GM21515 (cell line): ENCODE measurements at regions not wholly inside any gene's neighbourhood (a gene's known extent, or its start where the extent isn't known, plus 50 kb on each side); places are given as distances from the start of the nearest gene placed in this dataset.
"Not testable (repeated sequence)": the region's sequence is repeated elsewhere in the genome, so short reads cannot be mapped to it uniquely, and the experiment has no call there.

Experiments used
- ATAC-seq: cut with Tn5 transposase; IDR thresholded peaks from one replicate; pipeline ENCODE4 v1.9.1; 2021; ENCODE audit not compliant: unreplicated experiment

DNA sequence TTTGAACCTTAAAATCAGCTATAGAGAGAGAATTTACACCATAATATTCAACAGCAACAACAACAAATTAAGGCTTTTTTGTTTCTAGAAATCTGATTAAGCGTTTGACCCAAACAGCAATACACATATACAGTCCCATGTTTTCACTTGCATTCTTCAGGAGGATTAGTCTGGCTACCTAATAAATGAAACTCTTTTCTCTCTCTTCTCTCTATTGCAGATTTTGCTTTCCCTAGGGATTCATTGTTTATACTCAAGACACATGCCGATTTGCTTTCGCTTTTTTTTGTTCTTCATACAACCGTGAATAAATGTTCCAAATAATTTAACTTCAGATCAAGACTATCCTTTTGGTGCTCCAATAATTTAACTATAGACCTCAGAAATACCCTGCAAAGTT lies 162.4 kb upstream of the PTBP2 start:
- no peak for ATAC-seq

DNA sequence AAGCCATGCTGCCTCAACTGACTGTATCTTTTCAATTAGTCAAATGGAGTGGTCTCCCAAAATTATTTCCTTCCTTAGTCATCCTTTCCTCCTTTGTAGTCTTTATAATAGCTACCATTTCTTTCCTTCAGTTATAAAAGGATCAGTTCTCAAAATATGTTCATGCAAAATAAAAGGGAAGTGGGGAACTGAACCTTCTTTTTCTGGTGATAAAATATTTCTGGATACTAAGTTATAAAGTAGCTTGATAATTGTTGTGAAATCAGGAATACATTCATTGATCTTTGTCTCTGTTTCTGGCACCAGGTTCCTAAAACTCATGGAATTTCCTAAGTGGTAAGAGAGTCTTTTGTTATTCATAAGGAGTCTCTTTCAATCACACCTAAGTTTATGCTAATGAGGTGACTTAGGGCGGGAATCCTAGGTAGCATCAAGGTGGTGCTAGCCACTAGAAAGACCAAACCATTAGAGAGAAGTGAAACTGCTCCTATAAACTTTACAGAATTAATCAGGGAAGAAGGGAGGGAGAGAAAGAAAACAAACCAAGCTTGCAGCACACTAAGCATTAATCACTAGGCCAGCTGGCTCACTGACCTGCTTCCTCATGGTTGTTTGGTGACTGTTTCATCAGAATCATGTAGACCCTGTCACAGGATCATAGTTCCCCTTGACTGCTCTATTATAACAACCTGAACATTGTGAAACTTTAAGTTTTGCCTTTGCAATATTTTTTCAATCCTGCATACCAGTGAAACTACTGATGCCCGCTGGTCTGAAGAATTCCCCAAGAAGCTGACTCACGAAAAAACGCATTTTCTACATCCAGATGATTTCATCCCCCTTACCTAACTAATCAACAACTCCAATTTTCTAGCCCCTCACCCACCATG lies 161.6 kb upstream of the PTBP2 start:
- no peak for ATAC-seq

DNA sequence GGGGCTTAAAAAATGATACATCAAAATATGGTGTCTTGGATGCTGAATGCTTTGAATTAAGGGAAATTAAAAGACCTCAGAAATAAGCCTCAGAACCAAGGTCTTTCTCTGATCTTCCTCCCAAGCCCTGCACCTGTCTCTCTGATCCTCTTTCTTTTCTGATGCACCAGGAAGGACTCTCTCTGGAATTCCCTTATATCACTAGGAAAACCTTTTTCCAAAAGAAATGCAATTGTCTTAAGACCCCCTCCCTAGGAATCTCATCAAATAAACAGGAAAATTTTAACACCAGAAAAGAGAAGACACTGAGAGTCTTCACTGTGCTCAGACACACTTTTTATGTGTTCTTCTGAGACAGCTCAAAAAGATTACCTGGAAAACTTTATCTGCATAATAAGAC lies 159.5 kb upstream of the PTBP2 start:
- ATAC-seq, result no peak

DNA sequence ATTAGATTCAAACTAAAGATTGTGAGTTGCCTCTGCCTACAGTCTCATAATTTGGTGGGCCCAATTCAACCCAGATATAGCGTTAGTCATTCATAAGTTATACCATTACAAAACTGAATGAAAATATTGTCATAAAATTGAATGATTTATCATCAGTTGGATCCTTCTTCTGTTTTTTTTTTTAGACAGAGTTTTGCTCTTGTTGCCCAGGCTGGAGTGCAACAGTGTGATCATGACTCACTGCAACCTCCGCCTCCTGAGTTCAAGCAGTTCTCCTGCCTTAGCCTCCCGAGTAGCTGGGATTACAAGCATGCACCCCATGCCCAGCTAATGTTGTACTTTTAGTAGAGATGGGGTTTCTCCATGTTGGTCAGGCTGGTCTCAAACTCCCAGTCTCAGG lies 157.2 kb upstream of the PTBP2 start:
- ATAC-seq, result not testable (repeated sequence)

DNA sequence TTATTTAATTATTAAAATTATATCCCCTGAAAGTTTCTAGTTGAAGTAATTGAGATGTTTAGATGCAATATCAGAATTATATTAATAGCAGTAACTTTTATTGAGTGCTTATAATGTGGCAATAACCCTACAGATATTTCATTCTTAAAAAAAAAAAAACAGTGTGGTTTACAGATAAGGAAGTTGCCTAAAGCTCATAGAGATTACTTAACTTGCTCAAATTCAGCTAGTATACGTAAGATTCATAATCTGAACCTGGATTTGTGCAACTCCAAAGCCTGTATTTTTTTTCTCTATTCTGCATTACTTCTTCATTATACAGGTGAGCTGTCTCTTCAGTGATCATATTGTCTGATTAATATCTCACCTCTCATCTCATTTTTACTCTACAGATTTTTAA lies 156.0 kb upstream of the PTBP2 start:
- ATAC-seq, result no peak

DNA sequence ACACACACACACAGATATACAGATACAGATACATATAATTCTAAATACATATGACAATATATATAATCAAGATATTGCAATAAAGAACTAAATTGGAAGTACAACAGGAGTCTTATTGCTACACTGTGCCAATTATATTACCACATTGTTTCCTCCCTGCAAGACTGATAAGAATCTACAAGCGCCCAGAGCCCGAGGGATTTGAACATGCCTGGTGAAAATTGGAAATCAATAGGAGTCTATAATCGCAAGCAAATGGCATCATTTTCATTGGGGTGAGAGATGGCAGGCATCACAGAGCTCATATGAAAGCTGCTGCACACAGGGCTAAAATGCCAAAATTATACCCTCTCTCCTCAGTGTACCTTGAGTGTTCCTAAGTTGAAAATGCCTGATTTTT lies 152.9 kb upstream of the PTBP2 start:
- ATAC-seq, result no peak

DNA sequence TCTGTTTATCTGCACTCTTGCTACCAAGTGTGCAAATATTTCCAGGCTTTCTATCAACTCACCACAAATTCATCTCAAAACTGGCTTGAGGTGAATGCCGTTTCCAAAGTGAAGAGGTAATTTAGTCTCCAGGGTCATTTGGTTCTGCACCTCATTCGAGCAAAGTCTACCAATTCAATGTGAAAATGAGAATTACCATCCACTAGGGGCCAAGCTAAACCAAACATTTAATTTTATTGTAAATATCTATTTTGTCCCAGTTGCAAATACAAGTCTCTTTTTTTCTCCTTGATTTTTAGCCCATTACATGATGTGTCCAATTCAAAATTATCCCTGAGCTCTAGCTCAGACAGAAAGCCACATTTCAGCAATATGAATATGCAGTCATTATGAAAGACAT lies 152.3 kb upstream of the PTBP2 start:
- no peak for ATAC-seq

DNA sequence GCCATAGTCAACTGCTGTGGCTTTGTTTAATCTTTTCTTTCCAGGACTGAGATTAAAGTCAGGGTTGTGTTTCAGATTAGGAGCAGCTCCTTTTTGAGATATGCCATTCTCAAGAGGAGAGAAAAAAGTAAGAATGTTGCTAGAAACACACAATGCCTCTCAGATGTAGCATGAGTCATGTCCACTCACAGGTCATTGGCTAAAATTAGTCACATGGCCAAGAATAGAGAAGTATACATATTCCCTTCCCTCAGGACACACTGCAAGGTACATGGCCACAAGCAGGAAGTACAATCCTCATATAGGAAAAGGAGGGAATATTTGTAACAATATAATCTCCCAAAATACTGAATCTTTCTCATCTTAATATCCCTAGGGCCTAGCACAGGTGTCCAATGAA lies 141.9 kb upstream of the PTBP2 start:
- ATAC-seq, result no peak

DNA sequence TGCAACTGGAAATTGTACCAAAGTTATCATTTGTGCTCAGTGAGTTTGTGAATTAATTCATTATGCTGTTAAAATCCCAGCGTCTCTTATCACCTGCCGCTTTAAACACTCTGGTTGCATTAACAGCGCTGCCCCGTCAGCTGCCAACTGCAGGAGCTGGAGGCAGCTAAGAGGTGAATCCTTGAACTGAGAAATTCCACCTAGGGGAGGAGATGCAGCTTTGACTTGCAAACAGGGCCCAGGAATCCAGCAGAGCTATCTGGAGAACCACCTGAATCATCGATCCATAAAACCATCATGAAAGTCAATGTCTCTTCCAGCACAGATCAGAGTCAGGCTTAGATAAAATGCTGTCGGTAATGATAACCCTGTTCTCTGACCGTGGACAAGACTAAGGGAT lies 140.7 kb upstream of the PTBP2 start:
- no peak for ATAC-seq

DNA sequence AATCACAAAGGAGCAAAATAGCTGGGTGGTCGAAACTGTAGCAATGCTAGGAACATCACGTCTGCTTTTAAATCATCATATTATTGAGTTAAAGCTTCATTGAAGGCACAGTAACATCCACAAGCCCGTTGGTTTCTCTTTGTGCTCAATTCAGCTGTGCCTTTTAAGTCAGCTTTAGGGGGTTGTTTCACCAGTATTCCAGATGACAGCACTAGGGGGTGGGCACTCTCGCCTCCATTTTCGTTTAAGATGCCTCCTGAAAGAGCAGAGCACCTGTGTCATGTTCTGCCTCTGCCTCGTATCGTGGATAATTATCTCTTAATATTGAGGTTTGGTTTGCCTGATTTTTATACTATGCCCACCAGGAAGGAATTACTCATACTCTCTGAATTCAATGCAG lies 139.8 kb upstream of the PTBP2 start:
- no peak for ATAC-seq

DNA sequence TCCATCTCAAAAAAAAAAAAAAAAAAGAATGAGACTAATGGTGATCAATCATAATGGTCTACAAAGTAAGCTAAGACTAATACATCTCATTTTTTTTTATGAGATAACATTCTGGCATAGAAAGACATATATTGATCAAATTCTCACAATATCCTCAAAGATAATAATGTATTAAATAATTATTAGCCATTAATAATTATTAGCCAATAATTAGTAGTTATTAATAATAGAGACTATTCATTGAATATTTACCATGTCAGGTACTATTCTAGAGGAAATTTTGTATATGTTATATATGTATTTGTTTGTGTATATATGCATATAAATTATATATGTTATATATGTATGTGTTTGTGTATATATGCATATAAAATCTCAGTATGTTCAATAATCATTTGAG lies 137.7 kb upstream of the PTBP2 start:
- ATAC-seq, result no peak

DNA sequence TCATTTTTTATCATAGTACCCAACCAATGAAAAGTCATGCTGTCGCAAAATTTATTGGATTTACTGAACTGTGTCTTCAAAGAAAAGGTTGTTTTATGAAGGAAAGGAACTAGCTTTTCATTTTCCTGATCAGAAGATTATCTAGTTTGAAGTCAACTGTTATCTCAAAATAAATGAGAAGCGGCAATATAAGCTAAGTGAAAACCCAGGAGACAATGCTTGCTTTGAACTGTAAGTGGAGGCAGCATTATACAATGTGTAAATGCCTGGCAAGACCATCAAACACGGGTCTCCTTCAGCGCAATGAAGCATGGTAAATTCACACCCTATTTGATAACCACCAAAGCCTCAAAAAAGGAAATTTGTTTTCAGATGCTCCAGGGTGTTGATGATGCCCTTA lies 134.4 kb upstream of the PTBP2 start:
- ATAC-seq, result no peak

DNA sequence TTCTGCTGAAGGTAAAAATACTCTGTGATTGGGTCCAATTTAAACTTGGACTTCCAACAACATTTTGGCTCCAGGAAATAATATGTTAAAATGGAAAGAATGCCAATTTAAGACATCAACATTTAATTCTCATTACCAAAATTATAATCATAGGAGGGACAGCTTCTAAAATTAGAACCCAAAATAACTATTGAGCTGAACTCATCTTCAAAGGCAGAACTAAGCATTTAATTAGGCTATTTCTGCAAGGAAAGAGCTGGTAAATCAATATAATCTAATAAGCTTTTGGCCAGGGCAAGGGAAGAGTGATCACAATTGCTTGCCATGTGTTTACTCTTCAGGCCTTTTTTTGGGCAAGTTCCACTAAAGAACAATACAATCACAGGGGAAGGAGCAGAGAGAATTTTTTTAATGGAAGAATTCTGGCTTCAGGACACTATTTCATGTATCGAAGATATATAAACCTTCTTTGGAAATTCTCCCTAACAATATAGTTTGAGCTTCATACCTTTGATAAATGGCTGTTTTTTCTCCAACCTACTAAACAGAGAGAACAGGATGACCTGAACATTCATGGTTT lies 133.1 kb upstream of the PTBP2 start:
- no peak for ATAC-seq

DNA sequence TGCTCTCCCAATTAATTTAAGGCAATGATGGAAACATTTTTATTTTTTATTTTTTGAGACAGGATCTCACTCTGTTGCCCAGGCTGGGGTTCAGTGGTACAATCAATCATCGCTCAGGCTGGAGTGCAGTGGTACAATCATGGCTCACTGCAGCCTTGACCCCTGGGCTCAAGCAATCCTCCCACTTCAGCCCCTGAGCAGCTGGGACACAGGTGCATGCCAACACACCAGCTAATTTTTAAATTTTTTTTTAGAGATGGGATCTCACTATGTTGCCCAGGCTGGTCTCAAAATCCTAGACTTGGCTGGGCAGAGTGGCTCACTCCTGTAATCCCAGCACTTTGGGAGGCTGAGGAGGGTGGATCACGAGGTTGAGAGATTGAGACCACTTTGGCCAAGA lies 126.1 kb upstream of the PTBP2 start:
- not testable (repeated sequence) for ATAC-seq

DNA sequence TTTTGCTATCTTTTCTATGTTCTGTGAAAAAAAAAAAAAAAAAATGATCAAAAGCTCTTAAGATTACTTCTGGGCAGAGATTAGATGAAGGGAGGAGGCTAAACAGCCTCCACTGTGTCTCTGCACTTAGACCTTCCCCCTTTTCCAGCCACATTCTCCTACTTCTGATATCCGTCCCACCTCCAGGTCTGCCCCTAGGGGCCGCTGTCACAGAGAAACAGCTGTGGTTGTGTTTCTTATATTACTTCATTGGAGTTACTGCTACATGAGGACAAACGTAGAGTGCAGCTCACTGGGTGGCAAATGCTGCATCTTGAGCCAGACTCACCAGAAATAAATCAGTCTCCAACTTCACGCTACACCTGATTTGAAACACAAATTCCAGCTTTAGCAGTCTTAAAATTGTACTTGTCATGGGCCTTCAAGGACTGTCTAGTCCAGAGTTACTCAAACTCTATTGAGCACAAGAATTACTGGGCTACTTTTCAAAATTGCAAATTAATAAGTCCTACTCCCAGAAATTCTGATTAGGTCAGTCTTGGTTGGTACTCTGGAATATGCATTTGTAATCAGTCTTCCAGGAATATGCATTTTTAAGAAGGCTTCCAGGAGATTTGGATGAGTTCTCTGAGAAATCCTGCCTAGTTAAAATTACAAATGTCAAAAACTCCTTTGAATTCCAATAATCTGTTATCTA lies 125.2 kb upstream of the PTBP2 start:
- ATAC-seq, result peak; percentile 77

DNA sequence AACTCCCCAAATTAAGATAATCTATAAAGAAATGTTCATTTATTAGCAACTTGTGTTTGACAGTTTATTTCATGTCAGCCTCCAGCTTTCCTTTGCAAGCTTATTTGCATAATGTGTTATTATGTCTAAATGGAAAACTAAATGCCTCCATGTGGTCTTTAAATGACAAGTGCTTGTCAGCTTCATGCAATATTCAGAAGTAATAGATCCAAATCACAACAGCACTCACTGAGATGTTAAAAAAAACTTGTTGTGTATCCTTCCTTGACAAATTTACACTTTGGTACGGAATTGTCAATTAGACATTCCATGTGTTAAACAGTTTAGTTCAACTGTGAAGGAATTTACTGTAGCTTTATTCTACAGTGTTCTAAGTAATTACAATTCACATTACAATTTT lies 124.4 kb upstream of the PTBP2 start:
- no peak for ATAC-seq

DNA sequence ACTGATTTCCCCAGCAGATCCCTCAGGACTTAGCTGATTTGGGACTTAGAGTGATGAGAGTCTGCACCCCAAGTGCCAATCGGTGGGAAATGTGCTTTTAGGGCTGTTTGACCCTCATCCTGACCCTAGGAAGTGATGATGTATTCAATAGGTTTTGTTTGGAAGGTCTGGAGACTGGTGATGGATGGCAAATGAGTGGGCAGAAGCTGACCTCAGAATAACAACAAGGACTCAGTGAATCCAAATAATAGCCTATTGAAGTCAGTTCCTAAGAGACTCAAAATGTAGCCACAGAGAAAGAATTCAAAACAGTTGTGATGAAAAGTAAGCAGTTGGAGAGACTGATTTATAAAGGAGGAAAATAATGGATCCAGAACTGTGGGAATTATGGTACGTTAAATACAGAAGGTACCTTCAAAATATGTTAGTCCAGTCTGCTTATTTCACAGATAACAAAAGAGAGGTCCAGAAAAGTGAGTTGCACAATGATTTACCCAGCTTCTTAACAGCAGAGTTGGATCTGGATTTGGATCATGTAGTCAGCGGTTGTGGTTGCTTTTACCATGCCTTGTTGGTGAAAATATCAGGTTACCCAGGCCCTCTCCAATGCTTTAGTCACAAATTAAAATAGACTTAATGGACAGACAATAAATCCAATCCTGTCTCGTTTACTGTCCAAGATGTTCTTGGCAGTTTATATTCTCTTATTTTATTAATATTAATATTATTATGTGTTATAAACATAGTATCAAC lies 123.0 kb upstream of the PTBP2 start:
- ATAC-seq, result no peak

DNA sequence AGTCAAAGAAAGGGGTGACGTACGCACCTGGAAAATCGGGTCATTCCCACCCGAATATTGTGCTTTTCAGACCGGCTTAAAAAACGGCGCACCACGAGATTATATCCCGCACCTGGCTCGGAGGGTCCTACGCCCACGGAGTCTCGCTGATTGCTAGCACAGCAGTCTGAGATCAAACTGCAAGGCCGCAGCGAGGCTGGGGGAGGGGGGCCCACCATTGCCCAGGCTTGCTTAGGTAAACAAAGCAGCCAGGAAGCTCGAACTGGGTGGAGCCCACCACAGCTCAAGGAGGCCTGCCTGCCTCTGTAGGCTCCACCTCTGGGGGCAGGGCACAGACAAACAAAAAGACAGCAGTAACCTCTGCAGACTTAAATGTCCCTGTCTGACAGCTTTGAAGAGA lies 117.0 kb upstream of the PTBP2 start:
- not testable (repeated sequence) for ATAC-seq

DNA sequence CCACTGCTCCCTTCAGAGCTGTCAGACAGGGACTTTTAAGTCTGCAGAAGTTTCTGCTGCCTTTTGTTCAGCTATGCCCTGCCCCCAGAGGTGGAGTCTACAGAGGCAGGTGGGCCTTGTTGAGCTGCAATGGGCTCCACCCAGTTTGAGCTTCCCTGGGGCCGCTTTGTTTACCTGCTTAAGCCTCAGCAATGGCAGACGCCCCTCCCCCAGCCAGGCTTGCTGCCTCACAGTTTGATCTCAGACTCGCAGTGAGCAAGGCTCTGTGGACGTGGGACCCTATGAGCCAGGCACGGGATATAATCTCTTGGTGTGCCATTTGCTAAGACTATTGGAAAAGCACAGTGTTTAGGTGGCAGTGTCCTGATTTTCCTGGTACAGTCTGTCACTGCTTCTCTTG lies 104.2 kb upstream of the PTBP2 start:
- not testable (repeated sequence) for ATAC-seq

DNA sequence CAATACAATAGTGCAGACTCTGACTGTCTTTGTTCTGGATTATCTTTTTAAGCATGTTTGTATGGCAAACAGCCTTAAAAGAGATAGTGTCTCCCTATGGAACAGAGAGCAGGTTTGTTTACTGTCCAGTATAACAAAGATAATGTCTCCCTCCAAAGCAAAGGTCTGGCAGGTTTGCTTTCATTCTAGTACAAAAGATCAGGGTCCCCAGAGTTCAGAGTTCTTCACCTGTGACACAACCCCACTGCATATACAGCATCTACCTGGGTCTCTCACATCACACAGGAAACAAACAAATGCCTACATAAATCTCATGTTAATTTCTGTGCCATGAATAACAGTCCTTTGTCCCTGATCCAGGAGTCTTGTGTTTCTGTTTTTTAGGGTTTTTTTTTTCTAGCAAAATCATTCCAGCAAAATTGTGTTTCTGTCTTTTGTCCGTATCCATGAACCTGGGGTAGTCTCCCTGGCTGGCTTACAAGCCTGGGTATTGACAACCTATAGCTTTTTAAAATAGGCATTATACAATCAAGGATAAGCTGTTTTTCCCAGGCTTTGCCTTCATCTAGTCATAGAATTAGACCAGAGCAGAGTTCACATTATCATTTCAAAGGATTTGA lies 89.4 kb upstream of the PTBP2 start:
- no peak for ATAC-seq

DNA sequence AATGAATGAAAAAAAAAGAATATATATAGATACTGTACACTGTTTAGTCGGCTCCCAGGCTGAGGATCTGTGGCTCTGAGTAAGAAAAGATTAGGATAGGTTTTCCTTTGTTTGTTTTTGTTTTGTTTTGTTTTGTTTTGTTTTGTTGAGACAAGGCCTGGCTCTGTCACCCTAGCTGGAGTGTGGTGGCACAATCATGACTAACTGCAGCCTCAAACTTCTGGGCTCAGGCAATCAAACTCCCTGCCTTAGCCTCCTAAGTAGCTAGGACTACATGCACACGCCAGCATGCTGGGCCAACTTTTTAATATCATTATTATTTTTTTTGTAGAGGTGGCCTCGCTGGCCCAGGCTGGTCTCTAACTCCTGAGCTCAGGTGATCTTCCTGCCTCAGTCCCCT lies 87.9 kb upstream of the PTBP2 start:
- no peak for ATAC-seq
